SK-N-SH treated with all-trans-retinoic acid at 6 μM for 48 hours (cell line): ENCODE measurements at regions not wholly inside any gene's neighbourhood (a gene's known extent, or its start where the extent isn't known, plus 50 kb on each side); places are given as distances from the start of the nearest gene placed in this dataset.

Experiments used
- ATAC-seq: fragments of 200-7000 bp; cut with Tn5 transposase; 3 replicates; pipeline ENCODE4 v1.9.1; 2020; ENCODE audit warnings: mild to moderate bottlenecking, moderate library complexity
- ARNTL ChIP-seq: fragments of 450-650 bp; formaldehyde crosslinking; IDR thresholded peaks from 2 replicates; pipeline ENCODE4 v1.5.0; 2020; ENCODE audit warnings: low read depth, mild to moderate bottlenecking, moderate library complexity, borderline replicate concordance
- BACH2 ChIP-seq: fragments of 250-450 bp; sonication (Bioruptor Pico); IDR thresholded peaks from 2 replicates; pipeline ENCODE4 v1.9.0; 2021; ENCODE audit warnings: mild to moderate bottlenecking, borderline replicate concordance
- CSDC2 ChIP-seq: fragments of 250-450 bp; sonication (Bioruptor Pico); IDR thresholded peaks from 2 replicates; pipeline ENCODE4 v1.5.0; 2020; ENCODE audit warnings: mild to moderate bottlenecking, moderate library complexity
- ESRRG ChIP-seq: fragments of 250-450 bp; sonication (Bioruptor Pico); IDR thresholded peaks from 2 replicates; pipeline ENCODE4 v1.6.1; 2021; ENCODE audit warnings: mild to moderate bottlenecking
- GLIS3 ChIP-seq: fragments of 250-450 bp; sonication (Bioruptor Pico); IDR thresholded peaks from 2 replicates; pipeline ENCODE4 v1.5.0; 2020; ENCODE audit warnings: mild to moderate bottlenecking, moderate library complexity
- ISL1 ChIP-seq: fragments of 250-450 bp; sonication (Bioruptor Pico); IDR thresholded peaks from 2 replicates; pipeline ENCODE4 v2.1.2; 2022; ENCODE audit warnings: mild to moderate bottlenecking, moderate library complexity
- RARB ChIP-seq: fragments of 250-450 bp; sonication (Bioruptor Pico); IDR thresholded peaks from 2 replicates; pipeline ENCODE4 v1.8.0; 2021; ENCODE audit warnings: mild to moderate bottlenecking, moderate library complexity
- SNAI2 ChIP-seq: fragments of 250-450 bp; sonication (Bioruptor Pico); IDR thresholded peaks from 2 replicates; pipeline ENCODE4 v1.5.0; 2020; ENCODE audit warnings: mild to moderate bottlenecking, moderate library complexity
- TCF4 ChIP-seq: fragments of 250-450 bp; sonication (Bioruptor Pico); IDR thresholded peaks from 2 replicates; pipeline ENCODE4 v1.8.0; 2021; ENCODE audit warnings: mild to moderate bottlenecking, moderate library complexity, borderline replicate concordance
- TOX ChIP-seq: fragments of 250-450 bp; sonication (Bioruptor Pico); IDR thresholded peaks from 2 replicates; pipeline ENCODE4 v1.8.0; 2021; ENCODE audit warnings: mild to moderate bottlenecking, moderate library complexity, borderline replicate concordance
- TSHZ2 ChIP-seq: fragments of 250-450 bp; sonication (Bioruptor Pico); IDR thresholded peaks from 2 replicates; pipeline ENCODE4 v1.5.0; 2020; ENCODE audit warnings: mild to moderate bottlenecking, moderate library complexity
- ZFP3 ChIP-seq: fragments of 250-450 bp; sonication (Bioruptor Pico); IDR thresholded peaks from 2 replicates; pipeline ENCODE4 v1.5.0; 2020; ENCODE audit warnings: mild to moderate bottlenecking, moderate library complexity
- ZFP30 ChIP-seq: fragments of 450-650 bp; formaldehyde crosslinking; IDR thresholded peaks from 2 replicates; pipeline ENCODE4 v1.5.0; 2022; ENCODE audit warnings: mild to moderate bottlenecking, moderate library complexity
- ZNF565 ChIP-seq: fragments of 450-650 bp; formaldehyde crosslinking; conservative IDR thresholded peaks from 2 replicates; pipeline ENCODE4 v1.5.0; 2020; ENCODE audit warnings: low read depth, mild to moderate bottlenecking, moderate library complexity
- ZNF70 ChIP-seq: fragments of 450-650 bp; formaldehyde crosslinking; IDR thresholded peaks from 2 replicates; pipeline ENCODE4 v1.5.0; 2020; ENCODE audit warnings: mild to moderate bottlenecking, moderate library complexity
- ZNF8 ChIP-seq: fragments of 450-650 bp; formaldehyde crosslinking; IDR thresholded peaks from 2 replicates; pipeline ENCODE4 v1.5.0; 2020; ENCODE audit warnings: mild to moderate bottlenecking, moderate library complexity
- TF ChIP-seq, protein P1 (sequence below): fragments of 250-450 bp; sonication (Bioruptor Pico); IDR thresholded peaks from 2 replicates; pipeline ENCODE4 v1.8.0; 2021; ENCODE audit warnings: low read depth, mild to moderate bottlenecking, moderate library complexity, borderline replicate concordance
- TF ChIP-seq, protein P2 (sequence below): fragments of 250-450 bp; sonication (Bioruptor Pico); IDR thresholded peaks from 2 replicates; pipeline ENCODE4 v1.8.0; 2020; ENCODE audit warnings: mild to moderate bottlenecking, moderate library complexity, borderline replicate concordance
- TF ChIP-seq, protein P3 (sequence below): fragments of 250-450 bp; sonication (Bioruptor Pico); IDR thresholded peaks from 2 replicates; pipeline ENCODE4 v1.5.1; 2020; ENCODE audit warnings: low read depth, mild to moderate bottlenecking, moderate library complexity

- TF ChIP-seq, protein P1, sequence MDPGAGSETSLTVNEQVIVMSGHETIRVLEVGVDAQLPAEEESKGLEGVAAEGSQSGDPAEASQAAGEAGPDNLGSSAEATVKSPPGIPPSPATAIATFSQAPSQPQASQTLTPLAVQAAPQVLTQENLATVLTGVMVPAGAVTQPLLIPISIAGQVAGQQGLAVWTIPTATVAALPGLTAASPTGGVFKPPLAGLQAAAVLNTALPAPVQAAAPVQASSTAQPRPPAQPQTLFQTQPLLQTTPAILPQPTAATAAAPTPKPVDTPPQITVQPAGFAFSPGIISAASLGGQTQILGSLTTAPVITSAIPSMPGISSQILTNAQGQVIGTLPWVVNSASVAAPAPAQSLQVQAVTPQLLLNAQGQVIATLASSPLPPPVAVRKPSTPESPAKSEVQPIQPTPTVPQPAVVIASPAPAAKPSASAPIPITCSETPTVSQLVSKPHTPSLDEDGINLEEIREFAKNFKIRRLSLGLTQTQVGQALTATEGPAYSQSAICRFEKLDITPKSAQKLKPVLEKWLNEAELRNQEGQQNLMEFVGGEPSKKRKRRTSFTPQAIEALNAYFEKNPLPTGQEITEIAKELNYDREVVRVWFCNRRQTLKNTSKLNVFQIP (CRISPR knock-in tag), result no peak
- TF ChIP-seq, all 23 proteins: peak for 0
Measured at GRCh38 chr5:53237876-53238275, 128.3 kb upstream of the MOCS2 start (continued).

GRCh38 chr5:53239301-53239990, 129.9 kb upstream of the MOCS2 start:
- no peak for TF ChIP-seq ZNF565
- TF ChIP-seq TSHZ2 (CRISPR knock-in tag), result no peak
- TF ChIP-seq TOX (CRISPR knock-in tag), result no peak
- no peak for TF ChIP-seq ISL1 (CRISPR knock-in tag)
- no peak for TF ChIP-seq GLIS3 (CRISPR knock-in tag)
- TF ChIP-seq ZNF8 (CRISPR knock-in tag), result no peak
- TF ChIP-seq ZNF70 (CRISPR knock-in tag), result no peak
- TF ChIP-seq, protein P1 (CRISPR knock-in tag), result no peak
- TF ChIP-seq RARB (CRISPR knock-in tag), result no peak
- no peak for TF ChIP-seq ESRRG (CRISPR knock-in tag)
- no peak for TF ChIP-seq CSDC2
- no peak for ATAC-seq

- TF ChIP-seq ZFP3 (CRISPR knock-in tag), result no peak
- no peak for TF ChIP-seq ARNTL (CRISPR knock-in tag)
- TF ChIP-seq ZFP30 (CRISPR knock-in tag), result no peak
- no peak for TF ChIP-seq TOX (CRISPR knock-in tag)
- ATAC-seq, result no peak
Measured at GRCh38 chr5:53240661-53241060, 131.1 kb upstream of the MOCS2 start.

DNA sequence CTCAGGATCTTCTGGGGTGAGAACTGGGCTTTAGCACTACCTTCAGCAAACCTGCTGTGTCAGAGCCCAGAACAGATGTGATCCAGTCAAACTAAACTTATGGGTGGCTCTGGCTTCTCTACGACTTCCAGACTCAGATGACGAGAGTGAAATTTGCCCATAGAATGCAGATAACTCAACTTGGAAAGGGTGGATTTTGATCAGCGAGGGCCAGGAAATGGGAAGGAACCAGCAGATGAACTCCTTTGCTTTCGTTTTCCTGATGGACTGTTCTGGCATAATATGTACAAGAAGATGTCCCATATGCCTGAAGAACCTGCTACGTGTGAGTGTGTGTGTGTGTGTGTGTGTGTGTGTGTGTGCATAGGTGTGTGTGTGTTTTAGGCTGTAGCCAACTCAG, 132.0 kb upstream of the MOCS2 start:
- ATAC-seq, result no peak
- TF ChIP-seq CSDC2, result no peak
- TF ChIP-seq, protein P1 (CRISPR knock-in tag), result no peak
- TF ChIP-seq TSHZ2 (CRISPR knock-in tag), result no peak
- TF ChIP-seq ARNTL (CRISPR knock-in tag), result no peak
- TF ChIP-seq TOX (CRISPR knock-in tag), result no peak
- no peak for TF ChIP-seq ZNF565
- no peak for TF ChIP-seq BACH2
- no peak for TF ChIP-seq SNAI2 (CRISPR knock-in tag)
- no peak for TF ChIP-seq ZFP30 (CRISPR knock-in tag)
- no peak for TF ChIP-seq ZNF70 (CRISPR knock-in tag)
- TF ChIP-seq, protein P2, sequence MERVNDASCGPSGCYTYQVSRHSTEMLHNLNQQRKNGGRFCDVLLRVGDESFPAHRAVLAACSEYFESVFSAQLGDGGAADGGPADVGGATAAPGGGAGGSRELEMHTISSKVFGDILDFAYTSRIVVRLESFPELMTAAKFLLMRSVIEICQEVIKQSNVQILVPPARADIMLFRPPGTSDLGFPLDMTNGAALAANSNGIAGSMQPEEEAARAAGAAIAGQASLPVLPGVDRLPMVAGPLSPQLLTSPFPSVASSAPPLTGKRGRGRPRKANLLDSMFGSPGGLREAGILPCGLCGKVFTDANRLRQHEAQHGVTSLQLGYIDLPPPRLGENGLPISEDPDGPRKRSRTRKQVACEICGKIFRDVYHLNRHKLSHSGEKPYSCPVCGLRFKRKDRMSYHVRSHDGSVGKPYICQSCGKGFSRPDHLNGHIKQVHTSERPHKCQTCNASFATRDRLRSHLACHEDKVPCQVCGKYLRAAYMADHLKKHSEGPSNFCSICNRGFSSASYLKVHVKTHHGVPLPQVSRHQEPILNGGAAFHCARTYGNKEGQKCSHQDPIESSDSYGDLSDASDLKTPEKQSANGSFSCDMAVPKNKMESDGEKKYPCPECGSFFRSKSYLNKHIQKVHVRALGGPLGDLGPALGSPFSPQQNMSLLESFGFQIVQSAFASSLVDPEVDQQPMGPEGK (CRISPR knock-in tag), result no peak
- no peak for TF ChIP-seq GLIS3 (CRISPR knock-in tag)
- TF ChIP-seq TCF4, result no peak
- TF ChIP-seq, protein P3, sequence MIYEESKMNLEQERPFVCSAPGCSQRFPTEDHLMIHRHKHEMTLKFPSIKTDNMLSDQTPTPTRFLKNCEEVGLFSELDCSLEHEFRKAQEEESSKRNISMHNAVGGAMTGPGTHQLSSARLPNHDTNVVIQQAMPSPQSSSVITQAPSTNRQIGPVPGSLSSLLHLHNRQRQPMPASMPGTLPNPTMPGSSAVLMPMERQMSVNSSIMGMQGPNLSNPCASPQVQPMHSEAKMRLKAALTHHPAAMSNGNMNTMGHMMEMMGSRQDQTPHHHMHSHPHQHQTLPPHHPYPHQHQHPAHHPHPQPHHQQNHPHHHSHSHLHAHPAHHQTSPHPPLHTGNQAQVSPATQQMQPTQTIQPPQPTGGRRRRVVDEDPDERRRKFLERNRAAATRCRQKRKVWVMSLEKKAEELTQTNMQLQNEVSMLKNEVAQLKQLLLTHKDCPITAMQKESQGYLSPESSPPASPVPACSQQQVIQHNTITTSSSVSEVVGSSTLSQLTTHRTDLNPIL (CRISPR knock-in tag), result no peak
